ENCODE measurements at regions not wholly inside any gene's neighbourhood (a gene's known extent, or its start where the extent isn't known, plus 50 kb on each side); places are given as distances from the start of the nearest gene placed in this dataset.

DNA sequence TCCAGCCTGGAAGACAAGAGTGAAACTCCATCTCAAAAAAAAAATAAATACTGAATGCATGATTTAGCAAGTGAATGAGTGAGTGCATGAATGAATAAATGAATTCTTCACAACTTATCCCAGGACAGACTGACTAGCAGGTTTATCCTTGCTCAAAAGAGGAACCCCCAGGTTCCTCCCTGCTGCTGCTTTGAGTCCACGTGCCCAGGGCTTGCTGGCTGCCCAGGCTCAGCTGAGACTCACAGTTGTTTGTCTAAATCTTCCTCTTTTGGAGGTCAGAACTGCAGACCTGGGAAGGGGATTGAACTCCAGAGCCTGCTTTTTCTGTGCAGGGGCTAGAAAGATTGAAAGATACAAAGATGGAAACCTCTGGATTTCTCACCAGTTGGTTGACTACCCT, 117.4 kb upstream of the TMEM45B start:
- ChIA-PET POLR2A (no interaction called here), CTCF (no interaction called here)
- intact Hi-C loops (cut with micrococcal nuclease; ENCODE audit: unreplicated experiment) (loop anchor here (5.0 kb wide), 1 partner anchor 321 kb away; the partner anchor contains the start of gene BARX2), in situ Hi-C loops (cut with HindIII; ENCODE audit: low pct_unique_long_range_greater_than_20kb, low sequenced_read_pairs) (no loop called here)
- Histone ChIP-seq H3K9me3 (ENCODE audit: control insufficient read depth, insufficient read depth, low read depth, low read length) (no peaks in the 10 kb centered on the region), H3K4me1 (ENCODE audit: control insufficient read depth, insufficient read depth, low read length) (peaks cover 3% of the 10 kb centered on the region; the same call in 1 of the 2 replicates), H3K27me3 (ENCODE audit: control insufficient read depth, insufficient read depth, low read length) (no peaks in the 10 kb centered on the region), H3K4me3 (ENCODE audit: low read depth in 2 of 2, low read length in 2 of 2) (no peak overlapping the region), H3K27ac (ENCODE audit: low read length) (no peak overlapping the region), H3K36me3 (ENCODE audit: control insufficient read depth, insufficient read depth, low read length) (no peaks in the 10 kb centered on the region)
- no peak for DNase-seq (ENCODE audit: low read depth, low spot score)
- no TSS peak for BruUV-seq (replicated peaks)
- TF ChIP-seq, protein P1, sequence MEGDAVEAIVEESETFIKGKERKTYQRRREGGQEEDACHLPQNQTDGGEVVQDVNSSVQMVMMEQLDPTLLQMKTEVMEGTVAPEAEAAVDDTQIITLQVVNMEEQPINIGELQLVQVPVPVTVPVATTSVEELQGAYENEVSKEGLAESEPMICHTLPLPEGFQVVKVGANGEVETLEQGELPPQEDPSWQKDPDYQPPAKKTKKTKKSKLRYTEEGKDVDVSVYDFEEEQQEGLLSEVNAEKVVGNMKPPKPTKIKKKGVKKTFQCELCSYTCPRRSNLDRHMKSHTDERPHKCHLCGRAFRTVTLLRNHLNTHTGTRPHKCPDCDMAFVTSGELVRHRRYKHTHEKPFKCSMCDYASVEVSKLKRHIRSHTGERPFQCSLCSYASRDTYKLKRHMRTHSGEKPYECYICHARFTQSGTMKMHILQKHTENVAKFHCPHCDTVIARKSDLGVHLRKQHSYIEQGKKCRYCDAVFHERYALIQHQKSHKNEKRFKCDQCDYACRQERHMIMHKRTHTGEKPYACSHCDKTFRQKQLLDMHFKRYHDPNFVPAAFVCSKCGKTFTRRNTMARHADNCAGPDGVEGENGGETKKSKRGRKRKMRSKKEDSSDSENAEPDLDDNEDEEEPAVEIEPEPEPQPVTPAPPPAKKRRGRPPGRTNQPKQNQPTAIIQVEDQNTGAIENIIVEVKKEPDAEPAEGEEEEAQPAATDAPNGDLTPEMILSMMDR (IDR thresholded peaks at IDR 0.05) = no peak
- TF ChIP-seq POLR2AphosphoS5 (IDR thresholded peaks at IDR 0.05; ENCODE audit: low read depth, low read length) = no peak
- TF ChIP-seq TCF7L2 (IDR thresholded peaks at IDR 0.05; ENCODE audit: low read depth, low read length) = no peak
- TF ChIP-seq SIN3A (IDR thresholded peaks at IDR 0.05; ENCODE audit: borderline replicate concordance, insufficient read depth, low read depth, low read length) = no peak
- TF ChIP-seq, protein P2, sequence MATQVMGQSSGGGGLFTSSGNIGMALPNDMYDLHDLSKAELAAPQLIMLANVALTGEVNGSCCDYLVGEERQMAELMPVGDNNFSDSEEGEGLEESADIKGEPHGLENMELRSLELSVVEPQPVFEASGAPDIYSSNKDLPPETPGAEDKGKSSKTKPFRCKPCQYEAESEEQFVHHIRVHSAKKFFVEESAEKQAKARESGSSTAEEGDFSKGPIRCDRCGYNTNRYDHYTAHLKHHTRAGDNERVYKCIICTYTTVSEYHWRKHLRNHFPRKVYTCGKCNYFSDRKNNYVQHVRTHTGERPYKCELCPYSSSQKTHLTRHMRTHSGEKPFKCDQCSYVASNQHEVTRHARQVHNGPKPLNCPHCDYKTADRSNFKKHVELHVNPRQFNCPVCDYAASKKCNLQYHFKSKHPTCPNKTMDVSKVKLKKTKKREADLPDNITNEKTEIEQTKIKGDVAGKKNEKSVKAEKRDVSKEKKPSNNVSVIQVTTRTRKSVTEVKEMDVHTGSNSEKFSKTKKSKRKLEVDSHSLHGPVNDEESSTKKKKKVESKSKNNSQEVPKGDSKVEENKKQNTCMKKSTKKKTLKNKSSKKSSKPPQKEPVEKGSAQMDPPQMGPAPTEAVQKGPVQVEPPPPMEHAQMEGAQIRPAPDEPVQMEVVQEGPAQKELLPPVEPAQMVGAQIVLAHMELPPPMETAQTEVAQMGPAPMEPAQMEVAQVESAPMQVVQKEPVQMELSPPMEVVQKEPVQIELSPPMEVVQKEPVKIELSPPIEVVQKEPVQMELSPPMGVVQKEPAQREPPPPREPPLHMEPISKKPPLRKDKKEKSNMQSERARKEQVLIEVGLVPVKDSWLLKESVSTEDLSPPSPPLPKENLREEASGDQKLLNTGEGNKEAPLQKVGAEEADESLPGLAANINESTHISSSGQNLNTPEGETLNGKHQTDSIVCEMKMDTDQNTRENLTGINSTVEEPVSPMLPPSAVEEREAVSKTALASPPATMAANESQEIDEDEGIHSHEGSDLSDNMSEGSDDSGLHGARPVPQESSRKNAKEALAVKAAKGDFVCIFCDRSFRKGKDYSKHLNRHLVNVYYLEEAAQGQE (IDR thresholded peaks at IDR 0.05; ENCODE audit: insufficient read depth in 1 of 2, low read depth in 2 of 2, low read length in 1 of 2) = no peak
- ATAC-seq = no peak

DNA sequence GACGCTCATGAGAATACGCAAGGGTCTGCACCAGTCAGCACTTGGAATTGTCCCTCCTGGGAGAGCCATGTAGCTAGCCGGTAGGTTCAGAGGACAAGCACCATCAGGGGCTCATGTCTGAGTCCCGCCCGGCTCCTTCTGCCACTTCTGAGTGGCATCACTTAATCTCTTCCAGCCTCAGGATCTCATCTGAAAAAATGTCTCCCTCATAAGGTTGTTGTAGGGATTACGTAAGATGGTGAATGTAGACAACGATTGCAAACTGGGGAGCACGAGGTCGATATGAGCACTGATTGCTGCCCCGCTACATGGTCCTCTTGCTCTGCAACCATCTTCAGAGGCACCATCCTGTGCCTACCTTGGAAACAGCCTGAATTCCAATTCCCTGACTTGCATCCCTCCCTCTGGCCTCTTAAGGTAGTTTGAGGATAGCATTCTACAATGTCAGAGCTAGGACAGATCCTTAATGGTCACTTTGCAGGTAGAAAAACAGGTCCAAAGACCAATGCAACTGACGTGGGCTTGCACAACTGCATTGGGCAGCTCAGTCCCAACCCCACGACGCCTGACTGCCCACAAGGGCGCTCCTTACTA, 115.8 kb upstream of the TMEM45B start:
- Histone ChIP-seq H3K27me3 (ENCODE audit: control insufficient read depth, insufficient read depth, low read length) (no peaks in the 10 kb centered on the region), H3K9me3 (ENCODE audit: control insufficient read depth, insufficient read depth, low read depth, low read length) (no peaks in the 10 kb centered on the region), H3K4me3 (ENCODE audit: low read depth in 2 of 2, low read length in 2 of 2) (no peak overlapping the region), H3K27ac (ENCODE audit: low read length) (no peak overlapping the region), H3K4me1 (ENCODE audit: control insufficient read depth, insufficient read depth, low read length) (peaks cover 6% of the 10 kb centered on the region), H3K36me3 (ENCODE audit: control insufficient read depth, insufficient read depth, low read length) (no peaks in the 10 kb centered on the region)
- no peak for TF ChIP-seq TCF7L2 (IDR thresholded peaks at IDR 0.05; ENCODE audit: low read depth, low read length)
- TF ChIP-seq, protein P2 (IDR thresholded peaks at IDR 0.05; ENCODE audit: insufficient read depth in 1 of 2, low read depth in 2 of 2, low read length in 1 of 2) = no peak
- no peak for TF ChIP-seq SIN3A (IDR thresholded peaks at IDR 0.05; ENCODE audit: borderline replicate concordance, insufficient read depth, low read depth, low read length)
- no peak for TF ChIP-seq POLR2AphosphoS5 (IDR thresholded peaks at IDR 0.05; ENCODE audit: low read depth, low read length)
- TF ChIP-seq, protein P1 (IDR thresholded peaks at IDR 0.05) = no peak; the same call in 1 of the 2 replicates
- CTCF ChIA-PET = interaction anchor here (0.6 kb wide), 1 partner anchor 289 kb away, joined by 8 read pairs; no protein-coding TSS in a partner anchor
- ATAC-seq (no peak), DNase-seq (ENCODE audit: low read depth, low spot score) (no peak)
- in situ Hi-C loops (cut with HindIII; ENCODE audit: low pct_unique_long_range_greater_than_20kb, low sequenced_read_pairs) (no loop called here), intact Hi-C loops (cut with micrococcal nuclease; ENCODE audit: unreplicated experiment) (loop anchor here (5.0 kb wide), 1 partner anchor 323 kb away; the partner anchor contains the start of gene BARX2)
- POLR2A ChIA-PET = no interaction called here
- BruUV-seq (replicated peaks) = no TSS peak
